ENCODE measurements at regions not wholly inside any gene's neighbourhood (a gene's known extent, or its start where the extent isn't known, plus 50 kb on each side); places are given as distances from the start of the nearest gene placed in this dataset.

DNA sequence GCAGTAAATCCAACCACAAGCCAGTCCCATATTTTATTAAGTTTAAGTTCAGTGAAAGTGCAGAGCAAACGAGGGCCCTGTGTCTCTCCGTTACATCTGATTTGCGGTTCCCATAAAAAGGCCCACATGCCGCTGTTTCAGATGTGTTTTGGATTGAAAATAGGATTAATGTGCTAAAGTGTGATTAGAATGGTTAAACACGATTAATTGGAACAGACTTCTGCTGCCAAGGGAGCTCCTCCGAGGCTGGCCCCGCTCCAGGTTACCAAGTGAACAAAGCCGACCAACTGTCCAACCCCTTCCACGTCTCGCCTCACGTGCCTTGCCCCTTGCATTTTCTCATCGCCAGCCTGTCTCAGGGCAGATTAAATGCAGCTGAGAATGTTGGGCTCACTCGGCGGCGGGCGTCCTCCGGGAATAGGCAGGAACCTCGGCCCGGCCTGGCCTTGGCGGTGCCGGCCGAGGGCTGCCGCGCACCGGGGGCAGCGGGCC lies 166.5 kb upstream of the GSC start:
- ChIA-PET CTCF (no interaction called here), POLR2A (no interaction called here)
- H3K4me3 ChIP-seq (ENCODE audit: low read depth, low read length): no peak overlapping the region
- DNase-seq (ENCODE audit: low read depth, low spot score): no peak
- TF ChIP-seq, protein P1, sequence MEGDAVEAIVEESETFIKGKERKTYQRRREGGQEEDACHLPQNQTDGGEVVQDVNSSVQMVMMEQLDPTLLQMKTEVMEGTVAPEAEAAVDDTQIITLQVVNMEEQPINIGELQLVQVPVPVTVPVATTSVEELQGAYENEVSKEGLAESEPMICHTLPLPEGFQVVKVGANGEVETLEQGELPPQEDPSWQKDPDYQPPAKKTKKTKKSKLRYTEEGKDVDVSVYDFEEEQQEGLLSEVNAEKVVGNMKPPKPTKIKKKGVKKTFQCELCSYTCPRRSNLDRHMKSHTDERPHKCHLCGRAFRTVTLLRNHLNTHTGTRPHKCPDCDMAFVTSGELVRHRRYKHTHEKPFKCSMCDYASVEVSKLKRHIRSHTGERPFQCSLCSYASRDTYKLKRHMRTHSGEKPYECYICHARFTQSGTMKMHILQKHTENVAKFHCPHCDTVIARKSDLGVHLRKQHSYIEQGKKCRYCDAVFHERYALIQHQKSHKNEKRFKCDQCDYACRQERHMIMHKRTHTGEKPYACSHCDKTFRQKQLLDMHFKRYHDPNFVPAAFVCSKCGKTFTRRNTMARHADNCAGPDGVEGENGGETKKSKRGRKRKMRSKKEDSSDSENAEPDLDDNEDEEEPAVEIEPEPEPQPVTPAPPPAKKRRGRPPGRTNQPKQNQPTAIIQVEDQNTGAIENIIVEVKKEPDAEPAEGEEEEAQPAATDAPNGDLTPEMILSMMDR (IDR thresholded peaks at IDR 0.05; ENCODE audit: insufficient read depth, low read length, missing control alignments): no peak

DNA sequence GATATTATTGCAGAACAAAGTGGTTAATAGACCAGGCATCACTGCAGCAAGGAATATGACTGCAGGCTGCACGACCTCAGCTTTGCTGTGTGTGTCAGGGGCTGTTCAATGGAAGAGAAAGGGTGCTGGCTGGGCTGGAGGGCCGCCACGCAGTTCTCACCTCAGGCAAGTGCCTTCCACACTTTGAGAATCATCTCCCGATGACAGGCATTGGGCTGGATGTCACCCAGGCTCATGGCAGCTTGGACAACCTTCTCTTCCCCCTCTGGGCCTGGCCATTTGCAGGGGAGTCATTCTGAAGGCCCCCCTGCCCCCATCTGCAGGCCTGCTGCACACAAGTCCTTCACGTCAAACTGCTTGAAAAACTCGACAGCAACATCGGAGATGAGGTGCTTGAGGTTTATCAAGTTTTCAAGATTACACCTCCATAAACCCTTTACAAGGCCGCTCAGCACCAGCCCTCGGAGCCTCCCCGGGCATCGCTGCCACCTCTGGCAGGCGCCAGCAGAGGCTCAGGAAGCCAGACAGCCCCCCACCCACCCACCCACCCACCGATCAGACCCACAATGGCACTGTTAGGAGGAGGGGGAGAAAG lies 165.9 kb upstream of the GSC start:
- DNase-seq (ENCODE audit: low read depth, low spot score): no peak
- CTCF ChIA-PET: no interaction called here
- no peak overlapping the region for H3K4me3 ChIP-seq (ENCODE audit: low read depth, low read length)
- POLR2A ChIA-PET: no interaction called here
- TF ChIP-seq, protein P1 (IDR thresholded peaks at IDR 0.05; ENCODE audit: insufficient read depth, low read length, missing control alignments): no peak

DNA sequence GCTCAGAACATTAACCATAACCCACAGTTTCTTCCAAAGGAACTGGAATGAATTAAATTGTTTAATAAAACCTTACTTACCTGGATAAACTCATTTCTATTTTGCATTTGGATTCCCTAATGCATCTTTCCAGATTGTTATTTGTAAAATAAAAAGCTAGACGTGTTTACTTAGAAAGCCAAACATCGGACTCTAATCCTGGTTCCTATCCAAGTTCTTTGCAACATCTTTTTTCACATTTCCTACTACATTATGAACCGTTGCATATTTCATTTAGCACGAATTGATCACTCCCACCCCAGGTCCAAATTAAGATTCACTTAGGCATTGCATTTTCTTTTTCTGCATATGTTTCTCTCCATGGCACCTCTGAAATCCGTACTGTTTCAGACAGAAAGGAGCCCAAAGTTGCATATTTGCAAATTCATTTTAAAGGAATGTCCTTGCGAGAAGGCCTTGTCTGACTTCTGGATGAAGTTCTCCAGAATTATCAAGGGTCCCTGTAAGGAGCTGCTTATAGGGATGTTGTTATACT lies 164.4 kb upstream of the GSC start:
- H3K4me3 ChIP-seq (ENCODE audit: low read depth, low read length): no peak overlapping the region
- no peak for DNase-seq (ENCODE audit: low read depth, low spot score)
- ChIA-PET POLR2A (no interaction called here), CTCF (no interaction called here)
- TF ChIP-seq, protein P1 (IDR thresholded peaks at IDR 0.05; ENCODE audit: insufficient read depth, low read length, missing control alignments): no peak

DNA sequence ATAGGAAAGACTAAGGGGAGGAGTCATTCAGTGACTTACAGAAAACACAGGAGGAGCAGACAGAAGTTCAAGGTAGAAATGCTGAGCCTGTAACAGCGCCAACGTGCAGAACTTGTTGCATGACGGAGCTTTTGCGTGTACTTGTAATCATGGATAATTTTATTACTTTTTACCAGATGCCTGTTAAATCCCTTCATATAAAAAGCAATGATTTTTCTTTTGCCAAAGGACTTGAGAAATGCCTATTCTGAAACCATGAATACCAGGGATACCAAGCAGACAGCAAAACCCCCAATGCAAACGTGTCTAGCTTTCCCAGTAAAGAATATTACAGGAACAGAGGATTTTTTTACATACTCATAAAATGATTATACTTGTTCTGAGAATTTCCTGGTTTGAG lies 163.6 kb upstream of the GSC start:
- TF ChIP-seq, protein P1 (IDR thresholded peaks at IDR 0.05; ENCODE audit: insufficient read depth, low read length, missing control alignments): no peak
- CTCF ChIA-PET: no interaction called here
- POLR2A ChIA-PET: interaction anchor here (0.7 kb wide), 1 partner anchor 37 kb away, joined by 5 read pairs; no protein-coding TSS in a partner anchor
- DNase-seq (ENCODE audit: low read depth, low spot score): peak; percentile 31
- H3K4me3 ChIP-seq (ENCODE audit: low read depth, low read length): no peak overlapping the region

DNA sequence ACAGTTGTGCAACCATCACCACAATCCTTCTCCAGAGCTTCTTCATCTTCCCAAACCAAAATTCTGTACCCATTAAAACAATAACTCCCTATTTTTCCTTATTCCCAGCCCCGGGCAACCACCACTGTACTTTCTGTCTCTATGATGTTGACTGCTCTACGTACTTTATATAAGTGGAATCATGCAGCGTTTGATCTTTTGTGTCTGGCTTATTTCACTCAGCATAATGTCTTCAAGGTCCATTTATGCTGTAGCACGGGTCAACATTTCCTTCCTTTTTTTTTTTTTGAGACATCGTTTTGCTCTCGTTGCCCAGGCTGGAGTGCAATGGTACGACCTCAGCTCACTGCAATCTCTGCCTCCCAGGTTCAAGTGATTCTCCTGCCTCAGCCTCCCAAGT lies 162.7 kb upstream of the GSC start:
- TF ChIP-seq, protein P1 (IDR thresholded peaks at IDR 0.05; ENCODE audit: insufficient read depth, low read length, missing control alignments): no peak
- POLR2A ChIA-PET: no interaction called here
- no peak overlapping the region for H3K4me3 ChIP-seq (ENCODE audit: low read depth, low read length)
- DNase-seq (ENCODE audit: low read depth, low spot score): no peak
- CTCF ChIA-PET: no interaction called here

DNA sequence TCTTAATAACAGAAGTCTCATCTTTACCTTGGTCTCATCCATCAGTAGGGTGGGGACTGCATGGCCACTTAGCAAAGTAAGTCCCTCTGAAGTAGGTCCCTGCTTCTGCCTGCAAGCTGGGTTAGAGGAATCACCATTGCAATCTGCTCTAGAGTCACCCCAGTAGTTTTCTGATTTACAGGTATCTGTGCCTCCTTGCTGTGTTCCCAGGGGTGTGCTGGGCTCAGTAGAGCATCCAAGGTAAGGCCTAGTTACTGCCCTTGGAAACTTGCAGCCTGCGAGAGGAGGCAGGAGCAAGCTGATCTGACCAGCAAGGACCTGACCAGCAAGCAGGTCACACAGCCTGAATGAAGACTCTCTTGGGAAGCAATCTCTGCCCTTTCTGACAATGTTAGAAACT lies 160.8 kb upstream of the GSC start:
- POLR2A ChIA-PET: no interaction called here
- no peak for DNase-seq (ENCODE audit: low read depth, low spot score)
- H3K4me3 ChIP-seq (ENCODE audit: low read depth, low read length): no peak overlapping the region
- CTCF ChIA-PET: no interaction called here
- TF ChIP-seq, protein P1 (IDR thresholded peaks at IDR 0.05; ENCODE audit: insufficient read depth, low read length, missing control alignments): no peak
